H1 (cell line): ENCODE measurements at regions not wholly inside any gene's neighbourhood (a gene's known extent, or its start where the extent isn't known, plus 50 kb on each side); places are given as distances from the start of the nearest gene placed in this dataset.

Experiments
- CTCF ChIA-PET: fragments of 300-600 bp; sonication (Branson Sonifier 250); formaldehyde crosslinking; loops from one replicate; lab custom pipeline; 2021; ENCODE audit not compliant: partially characterized antibody; lab: Charles Lee
- POLR2A ChIA-PET: fragments of 300-600 bp; sonication (Branson Sonifier 250); formaldehyde crosslinking; loops from one replicate; lab custom pipeline; 2021; ENCODE audit warnings: inconsistent platforms; ENCODE audit not compliant: partially characterized antibody; lab: Charles Lee
- DNase-seq, 2 experiments: peaks; one replicate each; pipeline versions ENCODE4 v3.0.0 to v3.0.0-alpha.2; 2010 to 2022; ENCODE audit warnings: low spot score in 2 of 2, low read depth in 1 of 2, mixed read lengths in 1 of 2
- FAIRE-seq: peaks from 2 replicates; lab custom pipeline; 2011; peaks lifted over from hg19 to GRCh38; lab: Jason Lieb, UNC
- H2AFZ ChIP-seq: 2 replicates; pipeline ENCODE4 v1.8.1; 2012; ENCODE audit warnings: low read length, inconsistent platforms
- H2AK5ac ChIP-seq: 2 replicates; pipeline ENCODE4 v1.6.1; 2013; ENCODE audit warnings: low read depth, low read length
- H2BK120ac ChIP-seq: replicated peaks from 2 replicates; pipeline ENCODE3; 2013; ENCODE audit warnings: low read depth, low read length, inconsistent platforms
- H2BK12ac ChIP-seq: 2 replicates; pipeline ENCODE4 v1.6.1; 2013; ENCODE audit warnings: low read depth, low read length
- H2BK15ac ChIP-seq: 2 replicates; pipeline ENCODE4 v1.6.1; 2013; ENCODE audit warnings: low read length
- H2BK20ac ChIP-seq: 2 replicates; pipeline ENCODE4 v1.6.1; 2013; ENCODE audit warnings: low read length
- H2BK5ac ChIP-seq: 2 replicates; pipeline ENCODE4 v1.6.1; 2013; ENCODE audit warnings: low read depth, low read length
- H3K14ac ChIP-seq: 2 replicates; pipeline ENCODE4 v1.6.1; 2013; ENCODE audit warnings: inconsistent platforms; ENCODE audit not compliant: insufficient read length
- H3K18ac ChIP-seq: 2 replicates; pipeline ENCODE4 v1.6.1; 2013; ENCODE audit warnings: low read length; ENCODE audit errors: extremely low read depth
- H3K23ac ChIP-seq: 2 replicates; pipeline ENCODE4 v1.6.1; 2013; ENCODE audit warnings: inconsistent platforms; ENCODE audit not compliant: insufficient read length
- H3K23me2 ChIP-seq: 2 replicates; pipeline ENCODE4 v1.6.1; 2013; ENCODE audit warnings: low read depth, low read length
- H3K27ac ChIP-seq: 2 replicates; pipeline ENCODE4 v1.6.1; 2011; ENCODE audit warnings: low read depth, low read length, inconsistent platforms
- H3K27me3 ChIP-seq, 4 experiments: replicated peaks in 1 of 4; 1 replicate in 1 of 4; 2 replicates in 3 of 4; pipeline versions ENCODE4 v1.6.1 to v1.8.1; 2011 to 2013; ENCODE audit warnings: low read length in 3 of 4, mild to moderate bottlenecking in 3 of 4, inconsistent platforms in 2 of 4, mixed read lengths in 2 of 4, moderate library complexity in 1 of 4; ENCODE audit not compliant: control insufficient read depth in 3 of 4, insufficient read depth in 3 of 4; ENCODE audit errors: extremely low read depth in 1 of 4
- H3K36me3 ChIP-seq, 4 experiments: 2 replicates each; pipeline versions ENCODE4 v1.6.1 to v1.8.1; 2011 to 2013; ENCODE audit warnings: mild to moderate bottlenecking in 4 of 4, low read length in 3 of 4, moderate library complexity in 2 of 4, control low read depth in 1 of 4, inconsistent platforms in 1 of 4; ENCODE audit not compliant: insufficient read depth in 4 of 4, control insufficient read depth in 2 of 4
- H3K4ac ChIP-seq: replicated peaks from 2 replicates; pipeline ENCODE3; 2013; ENCODE audit warnings: low read length, low read depth, mixed read lengths, inconsistent platforms; ENCODE audit not compliant: insufficient read length
- H3K4me1 ChIP-seq, 4 experiments: replicated peaks in 1 of 4; 1 replicate in 1 of 4; 2 replicates in 3 of 4; pipeline versions ENCODE4 v1.6.1 to v1.8.1; 2011 to 2013; ENCODE audit warnings: low read length in 3 of 4, inconsistent platforms in 2 of 4, mixed read lengths in 1 of 4; ENCODE audit not compliant: insufficient read depth in 4 of 4, control insufficient read depth in 3 of 4
- H3K4me2 ChIP-seq, 2 experiments: 2 replicates each; pipeline versions ENCODE4 v1.6.1 to v1.8.1; 2011 to 2013; ENCODE audit warnings: low read depth in 2 of 2, low read length in 2 of 2, control low read depth in 1 of 2, inconsistent platforms in 1 of 2, mild to moderate bottlenecking in 1 of 2; ENCODE audit not compliant: insufficient read depth in 1 of 2
- H3K4me3 ChIP-seq, 4 experiments: fragments of 200-600, 300-600 bp in 1 of 4; sonication (generic), shearing (Covaris generic), sonication (Bioruptor Twin) in 1 of 4; 2 replicates each; pipeline versions ENCODE4 v1.5.1 to v1.8.1; 2011 to 2016; ENCODE audit warnings: low read length in 4 of 4, low read depth in 3 of 4, control low read depth in 2 of 4, inconsistent platforms in 2 of 4, mild to moderate bottlenecking in 2 of 4, mixed read lengths in 1 of 4, moderate library complexity in 1 of 4; ENCODE audit not compliant: insufficient read depth in 2 of 4; ENCODE audit errors: extremely low read depth in 1 of 4
- H3K56ac ChIP-seq: replicated peaks from 2 replicates; pipeline ENCODE3; 2013; ENCODE audit warnings: low read depth, mild to moderate bottlenecking, mixed read lengths, low read length, inconsistent platforms; ENCODE audit not compliant: insufficient read length
- H3K79me1 ChIP-seq: 2 replicates; pipeline ENCODE4 v1.6.1; 2013; ENCODE audit warnings: low read depth, low read length, control low read depth
- H3K79me2 ChIP-seq, 2 experiments: 2 replicates each; pipeline versions ENCODE4 v1.6.1 to v1.8.1; 2012 to 2013; ENCODE audit warnings: low read length in 2 of 2, mild to moderate bottlenecking in 2 of 2, inconsistent platforms in 1 of 2; ENCODE audit not compliant: insufficient read depth in 2 of 2, control insufficient read depth in 1 of 2
- H3K9ac ChIP-seq, 4 experiments: replicated peaks in 1 of 4; 1 replicate in 1 of 4; 2 replicates in 3 of 4; pipeline versions ENCODE4 v1.6.1 to v1.8.1; 2011 to 2013; ENCODE audit warnings: low read depth in 3 of 4, low read length in 3 of 4, control low read depth in 2 of 4, mild to moderate bottlenecking in 2 of 4, moderate library complexity in 2 of 4, inconsistent platforms in 1 of 4; ENCODE audit errors: extremely low read depth in 1 of 4
- H3K9me3 ChIP-seq, 2 experiments: 2 replicates each; pipeline versions ENCODE4 v1.6.1 to v1.8.1; 2012 to 2013; ENCODE audit warnings: mild to moderate bottlenecking in 2 of 2, moderate library complexity in 2 of 2, control low read depth in 1 of 2, inconsistent platforms in 1 of 2, low read depth in 1 of 2, low read length in 1 of 2, mixed read lengths in 1 of 2; ENCODE audit not compliant: insufficient read depth in 2 of 2
- H4K20me1 ChIP-seq, 2 experiments: replicated peaks in 1 of 2; 2 replicates each; pipeline versions ENCODE3 to v1.8.1; 2011 to 2013; ENCODE audit warnings: inconsistent platforms in 2 of 2, low read length in 2 of 2, mild to moderate bottlenecking in 1 of 2; ENCODE audit not compliant: insufficient read depth in 2 of 2, control insufficient read depth in 1 of 2
- H4K5ac ChIP-seq: 2 replicates; pipeline ENCODE4 v1.6.1; 2013; ENCODE audit warnings: low read length, low read depth, mixed read lengths, inconsistent platforms; ENCODE audit not compliant: insufficient read length
- H4K8ac ChIP-seq: 2 replicates; pipeline ENCODE4 v1.8.0; 2013; ENCODE audit warnings: mild to moderate bottlenecking, moderate library complexity, low read length, inconsistent platforms; ENCODE audit not compliant: insufficient read depth; ENCODE audit errors: extremely low read depth
- H4K91ac ChIP-seq: replicated peaks from 2 replicates; pipeline ENCODE3; 2013; ENCODE audit warnings: low read length, mixed read lengths, inconsistent platforms; ENCODE audit not compliant: insufficient read length
- ASH2L ChIP-seq: fragments of 200-600, 300-600 bp; sonication (generic); IDR thresholded peaks from one replicate; pipeline ENCODE4 v1.7.1; 2017; ENCODE audit warnings: low read length
- CEBPB ChIP-seq: IDR thresholded peaks from 2 replicates; pipeline ENCODE4 v1.6.1; 2012; ENCODE audit warnings: low read depth, low read length
- CTBP2 ChIP-seq: IDR thresholded peaks from 2 replicates; pipeline ENCODE4 v1.7.0; 2011; ENCODE audit warnings: borderline replicate concordance, mild to moderate bottlenecking, moderate library complexity, mixed read lengths, low read length; ENCODE audit not compliant: insufficient read depth, insufficient read length
- EP300 ChIP-seq, 2 experiments: IDR thresholded peaks; 1 replicate in 1 of 2; 2 replicates in 1 of 2; pipeline ENCODE4 v1.6.1; 2011 to 2012; ENCODE audit warnings: low read depth in 2 of 2, low read length in 2 of 2, mild to moderate bottlenecking in 2 of 2, borderline replicate concordance in 1 of 2, inconsistent platforms in 1 of 2, moderate library complexity in 1 of 2
- GABPA ChIP-seq: IDR thresholded peaks from 2 replicates; pipeline ENCODE4 v1.6.1; 2011; ENCODE audit warnings: mild to moderate bottlenecking, low read length, moderate library complexity, borderline replicate concordance; ENCODE audit not compliant: insufficient read depth
- HDAC2 ChIP-seq, 2 experiments: fragments of 300-600 bp in 1 of 2; sonication (generic) in 1 of 2; IDR thresholded peaks; 2 replicates each; pipeline ENCODE4 v1.6.1; 2011 to 2012; ENCODE audit warnings: low read depth in 2 of 2, low read length in 2 of 2, mild to moderate bottlenecking in 2 of 2, moderate library complexity in 2 of 2, borderline replicate concordance in 1 of 2, inconsistent platforms in 1 of 2
- KDM5A ChIP-seq: fragments of 200-600 bp; IDR thresholded peaks from 2 replicates; pipeline ENCODE4 v1.7.1; 2012; ENCODE audit warnings: mild to moderate bottlenecking, low read length, inconsistent platforms, mixed read lengths
- SIN3A ChIP-seq, 2 experiments: IDR thresholded peaks in 1 of 2; conservative IDR thresholded peaks in 1 of 2; 2 replicates each; pipeline ENCODE4 v1.6.1; 2011 to 2012; ENCODE audit warnings: low read length in 2 of 2, improper control_type of control experiment in 1 of 2, low read depth in 1 of 2, mild to moderate bottlenecking in 1 of 2
- SRF ChIP-seq: IDR thresholded peaks from 2 replicates; pipeline ENCODE4 v1.6.1; 2011; ENCODE audit warnings: mild to moderate bottlenecking, low read depth, low read length, moderate library complexity
- SUZ12 ChIP-seq: fragments of 200-600 bp; sonication (generic); IDR thresholded peaks from 2 replicates; pipeline ENCODE4 v1.6.1; 2012; ENCODE audit warnings: mild to moderate bottlenecking, inconsistent platforms, low read length, moderate library complexity, mixed read lengths
- YY1 ChIP-seq: IDR thresholded peaks from 2 replicates; pipeline ENCODE4 v1.6.1; 2011; ENCODE audit warnings: low read depth, mild to moderate bottlenecking, low read length
- ZNF274 ChIP-seq: IDR thresholded peaks from 2 replicates; pipeline ENCODE4 v1.7.0; 2012; ENCODE audit warnings: low read length, borderline replicate concordance; ENCODE audit errors: extremely low read depth
- WGBS, 2 experiments: shearing (Covaris generic) in 1 of 2; methylation state at CpG; one replicate each; pipeline versions ENCODE4 v1.1.6 to v1.1.7; 2013 to 2015; ENCODE audit warnings: low lambda C conversion rate in 2 of 2, mixed read lengths in 2 of 2, inconsistent platforms in 1 of 2, low coverage in 1 of 2, missing lambda C conversion rate in 1 of 2; ENCODE audit not compliant: insufficient replicate concordance in 2 of 2, insufficient coverage in 1 of 2, insufficient read length in 1 of 2; ENCODE audit errors: extremely low coverage in 1 of 2, missing lambda C conversion rate in 1 of 2; 5-methylcytosine and 5-hydroxymethylcytosine counted together
- TF ChIP-seq, protein P1 (sequence below): IDR thresholded peaks from 2 replicates; pipeline ENCODE4 v1.6.1; 2011; ENCODE audit warnings: low read length, improper control_type of control experiment

- no peak for DNase-seq
- no peak overlapping the region for H3K4me3 ChIP-seq
- no peak overlapping the region for H3K14ac ChIP-seq
- no peak overlapping the region for H2AFZ ChIP-seq
- no peak overlapping the region for H2BK5ac ChIP-seq
- CTCF ChIA-PET: no interaction called here
- no peak for FAIRE-seq
- no peak overlapping the region for H4K8ac ChIP-seq
- no peak overlapping the region for H3K56ac ChIP-seq
- no peaks in the 10 kb centered on the region for H3K9me3 ChIP-seq
- no peaks in the 10 kb centered on the region for H3K36me3 ChIP-seq
- no peaks in the 10 kb centered on the region for H3K79me2 ChIP-seq
- no peak overlapping the region for H3K9ac ChIP-seq
- WGBS, 2 experiments: 91% methylated on average over 3 of the region's 3 CpGs; no CpG with 5 or more reads in 1 of the 2 experiments
- no peak overlapping the region for H3K27ac ChIP-seq
- no peak overlapping the region for H2BK20ac ChIP-seq
- H3K4ac ChIP-seq: no peak overlapping the region
- no peak overlapping the region for H2BK15ac ChIP-seq
- H2BK120ac ChIP-seq: no peak overlapping the region
- no peak overlapping the region for H2AK5ac ChIP-seq
- POLR2A ChIA-PET: no interaction called here
- no peak overlapping the region for H2BK12ac ChIP-seq
- no peaks in the 10 kb centered on the region for H3K27me3 ChIP-seq
- no peak overlapping the region for H3K23ac ChIP-seq
- no peak overlapping the region for H3K4me2 ChIP-seq
- H3K18ac ChIP-seq: no peak overlapping the region
- H3K4me1 ChIP-seq: no peaks in the 10 kb centered on the region
- H3K79me1 ChIP-seq: no peaks in the 10 kb centered on the region
- no peaks in the 10 kb centered on the region for H3K23me2 ChIP-seq
- H4K5ac ChIP-seq: no peak overlapping the region
- H4K91ac ChIP-seq: no peak overlapping the region
- no peaks in the 10 kb centered on the region for H4K20me1 ChIP-seq
- no peak for TF ChIP-seq GABPA
- no peak for TF ChIP-seq CTBP2
- no peak for TF ChIP-seq CEBPB
- TF ChIP-seq KDM5A: no peak
- TF ChIP-seq ASH2L: no peak
- no peak for TF ChIP-seq SUZ12
- TF ChIP-seq SRF: no peak
- TF ChIP-seq HDAC2 (IDR thresholded peaks at IDR 0.05; ENCODE audit: borderline replicate concordance in 1 of 2, low read depth in 2 of 2, low read length in 2 of 2): no peak
- no peak for TF ChIP-seq EP300 (IDR thresholded peaks at IDR 0.05; ENCODE audit: borderline replicate concordance in 1 of 2, low read depth in 2 of 2, low read length in 2 of 2)
- TF ChIP-seq ZNF274: no peak
- TF ChIP-seq, protein P1, sequence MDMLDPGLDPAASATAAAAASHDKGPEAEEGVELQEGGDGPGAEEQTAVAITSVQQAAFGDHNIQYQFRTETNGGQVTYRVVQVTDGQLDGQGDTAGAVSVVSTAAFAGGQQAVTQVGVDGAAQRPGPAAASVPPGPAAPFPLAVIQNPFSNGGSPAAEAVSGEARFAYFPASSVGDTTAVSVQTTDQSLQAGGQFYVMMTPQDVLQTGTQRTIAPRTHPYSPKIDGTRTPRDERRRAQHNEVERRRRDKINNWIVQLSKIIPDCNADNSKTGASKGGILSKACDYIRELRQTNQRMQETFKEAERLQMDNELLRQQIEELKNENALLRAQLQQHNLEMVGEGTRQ: no peak
- no peak for TF ChIP-seq SIN3A (conservative IDR thresholded peaks at IDR 0.05 in 1 of 2, IDR thresholded peaks at IDR 0.05 in 1 of 2; ENCODE audit: low read depth in 1 of 2, low read length in 2 of 2)
- TF ChIP-seq YY1: no peak
Measured at GRCh38 chr5:127133071-127133470, 59.8 kb upstream of the C5orf63 start.
